ENCODE measurements at regions not wholly inside any gene's neighbourhood (a gene's known extent, or its start where the extent isn't known, plus 50 kb on each side); places are given as distances from the start of the nearest gene placed in this dataset.
A peak's percentile ranks its signal among the peaks of the same experiment; 100 is the strongest.

DNA sequence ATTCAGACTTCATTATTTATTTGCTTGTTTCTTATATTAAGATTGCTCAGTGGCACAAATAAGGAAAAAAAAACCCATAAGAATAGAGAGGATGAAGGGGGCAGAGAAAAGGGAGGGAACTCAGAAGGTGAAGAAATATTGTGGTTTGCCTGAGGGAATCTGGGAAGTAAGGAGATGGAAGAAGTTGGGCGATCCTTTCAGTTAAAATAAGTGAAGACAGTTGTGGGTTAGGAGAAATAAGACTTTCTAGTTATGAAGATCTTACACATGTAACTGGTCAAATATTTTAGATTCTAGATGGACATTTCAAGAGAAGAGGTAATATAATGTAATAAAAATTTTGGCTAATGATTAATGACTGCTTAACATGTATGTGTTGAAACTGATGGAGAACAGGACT, 138.7 kb upstream of the LIMCH1 start:
- H3K4me3 ChIP-seq (ENCODE audit: low read length), result no peak overlapping the region
- TF ChIP-seq, protein P1, sequence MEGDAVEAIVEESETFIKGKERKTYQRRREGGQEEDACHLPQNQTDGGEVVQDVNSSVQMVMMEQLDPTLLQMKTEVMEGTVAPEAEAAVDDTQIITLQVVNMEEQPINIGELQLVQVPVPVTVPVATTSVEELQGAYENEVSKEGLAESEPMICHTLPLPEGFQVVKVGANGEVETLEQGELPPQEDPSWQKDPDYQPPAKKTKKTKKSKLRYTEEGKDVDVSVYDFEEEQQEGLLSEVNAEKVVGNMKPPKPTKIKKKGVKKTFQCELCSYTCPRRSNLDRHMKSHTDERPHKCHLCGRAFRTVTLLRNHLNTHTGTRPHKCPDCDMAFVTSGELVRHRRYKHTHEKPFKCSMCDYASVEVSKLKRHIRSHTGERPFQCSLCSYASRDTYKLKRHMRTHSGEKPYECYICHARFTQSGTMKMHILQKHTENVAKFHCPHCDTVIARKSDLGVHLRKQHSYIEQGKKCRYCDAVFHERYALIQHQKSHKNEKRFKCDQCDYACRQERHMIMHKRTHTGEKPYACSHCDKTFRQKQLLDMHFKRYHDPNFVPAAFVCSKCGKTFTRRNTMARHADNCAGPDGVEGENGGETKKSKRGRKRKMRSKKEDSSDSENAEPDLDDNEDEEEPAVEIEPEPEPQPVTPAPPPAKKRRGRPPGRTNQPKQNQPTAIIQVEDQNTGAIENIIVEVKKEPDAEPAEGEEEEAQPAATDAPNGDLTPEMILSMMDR (conservative IDR thresholded peaks at IDR 0.05; ENCODE audit: low read length), result no peak
- DNase-seq (ENCODE audit: low read depth), result peak; percentile 31

DNA sequence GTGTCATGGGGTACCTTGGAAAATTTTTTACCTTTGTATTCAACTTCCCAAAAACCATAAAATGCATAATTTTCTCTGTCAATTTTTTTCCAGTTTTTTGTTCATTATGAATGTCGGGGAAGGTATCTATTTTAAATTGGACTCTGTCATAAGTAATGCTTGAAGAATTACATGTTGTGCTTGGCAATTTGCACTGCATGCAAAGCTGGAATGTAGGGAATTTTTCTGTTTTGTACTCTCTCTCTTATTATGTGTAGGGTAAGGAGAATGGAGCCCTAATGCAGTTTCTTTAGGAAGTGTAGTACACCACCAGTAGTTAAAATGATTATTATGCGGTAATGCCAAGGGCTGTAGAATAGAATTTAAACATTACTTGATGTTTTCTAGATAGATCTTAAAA, 137.7 kb upstream of the LIMCH1 start:
- H3K4me3 ChIP-seq (ENCODE audit: low read length), result no peak overlapping the region
- peak; percentile 24 for DNase-seq (ENCODE audit: low read depth)
- TF ChIP-seq, protein P1 (conservative IDR thresholded peaks at IDR 0.05; ENCODE audit: low read length), result no peak

DNA sequence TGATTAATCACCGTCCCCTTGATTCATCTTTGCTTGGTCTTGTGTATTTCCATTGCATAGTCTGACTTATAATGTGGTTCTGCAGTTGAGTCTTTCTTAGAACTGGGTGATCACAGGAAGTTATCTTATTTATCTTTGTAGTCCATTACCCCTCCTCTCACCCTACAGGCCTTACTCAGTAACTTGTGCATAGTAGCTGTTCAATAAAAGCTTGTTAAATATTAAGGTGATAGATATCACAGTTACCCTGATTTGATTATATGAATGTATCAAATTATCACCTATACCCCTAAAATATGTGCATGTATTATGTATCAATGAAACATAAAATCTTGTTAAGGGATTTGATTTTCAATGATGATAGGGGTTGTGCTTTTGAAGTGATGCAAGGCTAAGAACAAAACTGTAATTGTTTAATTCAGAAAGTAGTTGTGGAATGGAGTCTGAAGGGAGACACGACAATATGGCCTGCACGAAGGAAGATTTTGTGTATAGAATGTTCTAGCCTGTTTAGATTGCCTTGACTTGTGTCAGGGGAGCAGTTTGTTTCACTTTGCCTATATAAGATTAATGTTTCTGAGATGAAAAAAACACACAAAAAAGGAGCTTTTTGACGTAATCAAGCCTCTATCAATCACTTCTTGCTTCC, 132.4 kb upstream of the LIMCH1 start:
- no peak for DNase-seq (ENCODE audit: low read depth)
- H3K4me3 ChIP-seq (ENCODE audit: low read length), result no peak overlapping the region
- TF ChIP-seq, protein P1 (conservative IDR thresholded peaks at IDR 0.05; ENCODE audit: low read length), result no peak

DNA sequence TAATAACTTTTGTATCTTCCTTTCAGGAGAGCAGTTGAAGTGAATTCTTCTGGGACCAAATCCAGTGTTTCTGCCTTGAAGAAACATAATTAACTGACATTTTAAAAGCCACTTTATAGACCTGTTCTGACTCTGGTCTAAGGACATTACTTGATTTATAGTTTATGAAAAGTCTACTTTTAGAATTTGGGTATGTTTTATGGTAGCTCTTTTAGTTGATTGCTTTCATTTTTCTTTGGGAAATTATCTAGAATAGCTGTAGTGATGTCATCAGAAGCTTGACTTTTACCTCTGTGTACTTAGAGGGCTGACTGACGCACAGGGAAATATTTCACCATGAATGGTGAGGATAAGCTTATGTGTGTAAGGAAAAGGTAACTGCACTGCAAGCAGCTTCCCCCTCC, 131.8 kb upstream of the LIMCH1 start:
- DNase-seq (ENCODE audit: low read depth), result no peak
- TF ChIP-seq, protein P1 (conservative IDR thresholded peaks at IDR 0.05; ENCODE audit: low read length), result no peak
- no peak overlapping the region for H3K4me3 ChIP-seq (ENCODE audit: low read length)

DNA sequence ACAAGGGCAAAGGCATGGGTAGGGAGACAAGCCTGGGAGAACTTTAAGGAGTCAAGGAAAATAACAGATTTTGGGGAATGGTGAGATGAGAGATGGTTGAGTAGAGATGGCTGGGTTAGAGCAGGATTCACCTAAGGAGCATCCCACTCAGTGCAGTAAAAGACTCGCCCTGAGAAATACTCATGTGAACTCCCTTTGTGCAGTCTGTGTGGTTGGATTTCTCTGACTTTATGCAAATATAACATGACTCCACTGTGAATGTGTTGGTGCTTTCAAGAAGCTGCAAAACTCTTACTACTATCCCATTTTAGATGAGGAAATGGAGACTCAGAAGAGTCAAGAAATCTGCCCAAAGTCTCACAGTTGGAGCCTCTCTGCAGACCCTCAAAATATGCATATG, 129.8 kb upstream of the LIMCH1 start:
- H3K4me3 ChIP-seq (ENCODE audit: low read length), result no peak overlapping the region
- TF ChIP-seq, protein P1 (conservative IDR thresholded peaks at IDR 0.05; ENCODE audit: low read length), result no peak
- DNase-seq (ENCODE audit: low read depth), result no peak

DNA sequence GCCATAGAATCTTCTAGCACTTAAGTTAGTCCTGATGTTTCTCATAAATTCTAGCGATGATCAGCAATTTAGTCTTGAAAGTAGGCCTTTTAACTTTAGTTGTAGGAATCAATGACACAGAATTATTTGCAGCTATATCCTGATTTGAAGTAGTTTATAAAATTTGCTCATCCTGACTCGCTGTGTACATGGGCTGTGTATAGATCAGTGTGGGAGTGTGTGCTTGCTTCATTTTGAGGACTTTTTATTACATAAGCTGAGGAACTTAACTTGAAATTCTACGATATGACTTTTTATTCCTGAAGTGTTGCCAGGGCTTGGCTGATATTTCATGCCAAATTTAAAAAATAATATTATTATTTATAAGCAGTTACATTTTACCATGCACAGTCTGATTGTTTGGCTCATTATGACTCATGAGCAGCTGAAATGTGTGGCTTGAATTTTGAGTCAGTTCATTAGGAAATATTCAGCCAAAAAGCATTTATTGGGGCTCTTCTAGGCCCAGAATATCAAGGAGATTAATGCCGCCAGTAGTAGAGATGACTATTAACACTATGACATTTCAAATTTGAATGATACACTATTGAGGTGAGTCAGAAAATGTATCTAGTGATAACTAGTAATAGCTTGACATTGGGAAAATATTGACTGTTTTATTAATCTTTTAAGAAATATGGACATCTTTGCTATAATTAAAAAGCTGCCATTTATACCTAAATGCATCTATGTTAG, 128.9 kb upstream of the LIMCH1 start:
- TF ChIP-seq, protein P1 (conservative IDR thresholded peaks at IDR 0.05; ENCODE audit: low read length), result no peak
- no peak for DNase-seq (ENCODE audit: low read depth)

DNA sequence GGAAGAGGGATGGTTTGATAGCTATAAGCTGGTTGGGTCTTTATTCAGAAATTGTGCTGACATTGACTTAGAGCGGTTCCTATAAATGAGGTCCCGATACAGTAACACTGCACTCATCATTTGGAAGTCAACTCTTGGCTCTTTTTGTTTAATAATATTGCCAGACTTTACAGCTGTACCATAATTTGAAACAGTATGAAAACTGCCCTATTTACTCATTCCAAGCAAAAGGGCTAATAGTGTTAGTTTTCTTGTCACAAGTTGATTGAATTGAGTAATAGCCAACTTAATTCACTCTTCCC, 128.4 kb upstream of the LIMCH1 start:
- TF ChIP-seq, protein P1 (conservative IDR thresholded peaks at IDR 0.05; ENCODE audit: low read length), result no peak
- no peak for DNase-seq (ENCODE audit: low read depth)
- no peak overlapping the region for H3K4me3 ChIP-seq (ENCODE audit: low read length)

More for the DNA sequence above, 128.9 kb upstream of the LIMCH1 start:
- H3K4me3 ChIP-seq (ENCODE audit: low read length), result no peak overlapping the region
